Breast epithelium (tissue), 3 donors: ENCODE measurements at regions not wholly inside any gene's neighbourhood (a gene's known extent, or its start where the extent isn't known, plus 50 kb on each side); places are given as distances from the start of the nearest gene placed in this dataset.

Experiments used
- POLR2A ChIP-seq: fragments of 450-650 bp; IDR thresholded peaks from one replicate; pipeline ENCODE4 v1.6.1; 2016; ENCODE audit warnings: antibody characterized with exemption, mild to moderate bottlenecking, moderate library complexity
- POLR2AphosphoS5 ChIP-seq, 3 donors: sonication (generic); formaldehyde crosslinking; IDR thresholded peaks; one replicate each; pipeline ENCODE4 v1.6.1; 2017; ENCODE audit warnings: antibody characterized with exemption in 3 of 3
- TF ChIP-seq, protein P1 (sequence below), 3 donors: fragments of 450-650 bp; IDR thresholded peaks; one replicate each; pipeline ENCODE4 v1.5.1; 2016 to 2017; ENCODE audit warnings: antibody characterized with exemption in 3 of 3, mild to moderate bottlenecking in 3 of 3, moderate library complexity in 3 of 3

DNA sequence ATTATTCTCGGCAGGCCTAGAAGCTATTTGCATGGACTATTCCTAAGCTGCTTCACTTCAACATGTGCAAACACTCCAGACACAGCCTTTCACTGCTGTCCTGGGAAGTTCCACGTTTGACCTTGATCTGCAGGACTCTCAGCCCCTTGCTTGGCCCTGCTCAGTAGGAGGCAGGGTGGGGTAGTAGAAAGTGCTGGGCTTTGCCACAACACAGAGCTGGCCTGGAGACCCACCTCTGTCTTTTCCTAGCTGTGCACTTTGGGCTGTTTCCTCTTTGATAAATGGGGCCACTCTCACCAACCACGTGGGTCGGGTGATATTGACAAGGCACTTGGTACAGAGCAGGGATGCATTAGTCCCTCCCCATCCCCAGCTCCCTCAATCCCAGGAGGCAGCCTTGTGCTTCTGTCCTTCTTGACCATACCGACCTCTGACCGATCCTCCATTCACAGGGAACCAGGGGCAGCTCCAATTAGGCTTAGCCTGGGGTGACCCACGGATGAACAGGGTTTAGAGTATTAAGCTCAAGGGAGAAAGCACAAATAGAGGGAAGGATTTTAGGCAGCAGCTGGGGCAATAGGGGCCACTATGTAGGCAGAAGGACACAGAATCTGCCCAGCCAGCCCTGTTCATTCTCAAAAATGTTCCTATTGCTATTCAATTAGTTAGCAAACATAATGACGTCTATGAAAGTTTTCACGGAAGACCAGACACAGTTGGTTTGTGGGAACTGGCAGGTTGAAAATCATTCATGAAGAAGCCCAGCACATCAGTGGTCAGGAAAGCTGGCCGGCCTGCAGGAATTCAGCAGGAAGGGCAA, 63.3 kb downstream of the SYNE3 start:
- no peak for TF ChIP-seq POLR2A
- no peak for TF ChIP-seq POLR2AphosphoS5 (IDR thresholded peaks at IDR 0.05)
- TF ChIP-seq, protein P1, sequence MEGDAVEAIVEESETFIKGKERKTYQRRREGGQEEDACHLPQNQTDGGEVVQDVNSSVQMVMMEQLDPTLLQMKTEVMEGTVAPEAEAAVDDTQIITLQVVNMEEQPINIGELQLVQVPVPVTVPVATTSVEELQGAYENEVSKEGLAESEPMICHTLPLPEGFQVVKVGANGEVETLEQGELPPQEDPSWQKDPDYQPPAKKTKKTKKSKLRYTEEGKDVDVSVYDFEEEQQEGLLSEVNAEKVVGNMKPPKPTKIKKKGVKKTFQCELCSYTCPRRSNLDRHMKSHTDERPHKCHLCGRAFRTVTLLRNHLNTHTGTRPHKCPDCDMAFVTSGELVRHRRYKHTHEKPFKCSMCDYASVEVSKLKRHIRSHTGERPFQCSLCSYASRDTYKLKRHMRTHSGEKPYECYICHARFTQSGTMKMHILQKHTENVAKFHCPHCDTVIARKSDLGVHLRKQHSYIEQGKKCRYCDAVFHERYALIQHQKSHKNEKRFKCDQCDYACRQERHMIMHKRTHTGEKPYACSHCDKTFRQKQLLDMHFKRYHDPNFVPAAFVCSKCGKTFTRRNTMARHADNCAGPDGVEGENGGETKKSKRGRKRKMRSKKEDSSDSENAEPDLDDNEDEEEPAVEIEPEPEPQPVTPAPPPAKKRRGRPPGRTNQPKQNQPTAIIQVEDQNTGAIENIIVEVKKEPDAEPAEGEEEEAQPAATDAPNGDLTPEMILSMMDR (IDR thresholded peaks at IDR 0.05) = no peak
